Germinal center (tissue), 1 donor: ENCODE measurements at regions not wholly inside any gene's neighbourhood (a gene's known extent, or its start where the extent isn't known, plus 50 kb on each side); places are given as distances from the start of the nearest gene placed in this dataset.

Source experiments
- DNase-seq: peaks from one replicate; pipeline ENCODE4 v3.0.0; 2012; ENCODE audit warnings: mixed read lengths, low spot score

DNA sequence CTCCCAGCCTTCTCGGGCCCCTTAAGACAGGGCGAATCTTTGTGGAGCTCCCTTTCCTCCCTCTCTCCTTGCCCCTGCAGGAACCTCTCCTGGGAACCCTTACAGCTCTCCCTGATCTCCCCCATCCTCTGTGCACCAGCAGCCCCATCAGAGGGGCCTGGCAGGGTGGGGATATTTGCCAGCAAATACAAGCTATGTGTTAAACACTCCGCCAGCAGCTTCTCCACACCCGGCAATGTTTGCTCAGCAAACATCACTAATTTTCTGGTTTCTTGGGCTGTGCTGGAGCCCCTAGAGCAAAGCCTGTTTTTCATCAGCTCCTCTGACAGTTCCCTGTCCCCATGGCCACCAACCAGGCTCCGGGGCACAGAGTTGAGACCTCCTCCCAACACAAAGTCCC, 147.5 kb upstream of the LHX5 start:
- no peak for DNase-seq

DNA sequence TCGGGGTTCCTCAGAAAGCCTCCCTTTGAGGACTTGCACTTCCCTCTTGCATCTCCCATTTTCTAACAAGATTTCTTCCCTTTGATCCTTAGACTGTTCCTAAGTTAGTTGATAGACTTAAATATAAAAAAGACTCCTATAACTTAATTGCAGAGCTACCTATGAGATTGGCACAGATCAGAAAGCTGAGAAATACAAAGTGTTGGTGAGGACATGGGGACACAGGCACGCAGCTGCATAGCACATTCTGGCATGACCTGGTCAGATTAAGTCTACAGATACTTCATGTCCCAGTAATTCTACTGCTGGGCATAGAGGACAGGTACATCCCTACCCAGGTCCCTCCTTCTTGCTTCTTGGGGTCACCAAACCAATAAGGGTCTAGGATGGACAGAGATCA, 141.7 kb upstream of the LHX5 start:
- no peak for DNase-seq

GRCh38 chr12:113612793-113613192, 141.1 kb upstream of the LHX5 start:
- no peak for DNase-seq

GRCh38 chr12:113612076-113612728, 140.5 kb upstream of the LHX5 start:
- no peak for DNase-seq

GRCh38 chr12:113611652-113612051, 140.0 kb upstream of the LHX5 start:
- DNase-seq, result no peak

GRCh38 chr12:113610698-113611097, 139.0 kb upstream of the LHX5 start:
- DNase-seq, result no peak

GRCh38 chr12:113609692-113610469, 138.2 kb upstream of the LHX5 start:
- DNase-seq, result no peak

- no peak for DNase-seq
Measured at GRCh38 chr12:113604666-113605065, 133.0 kb upstream of the LHX5 start.

- DNase-seq, result no peak
Measured at GRCh38 chr12:113601656-113602263, 130.1 kb upstream of the LHX5 start.

DNA sequence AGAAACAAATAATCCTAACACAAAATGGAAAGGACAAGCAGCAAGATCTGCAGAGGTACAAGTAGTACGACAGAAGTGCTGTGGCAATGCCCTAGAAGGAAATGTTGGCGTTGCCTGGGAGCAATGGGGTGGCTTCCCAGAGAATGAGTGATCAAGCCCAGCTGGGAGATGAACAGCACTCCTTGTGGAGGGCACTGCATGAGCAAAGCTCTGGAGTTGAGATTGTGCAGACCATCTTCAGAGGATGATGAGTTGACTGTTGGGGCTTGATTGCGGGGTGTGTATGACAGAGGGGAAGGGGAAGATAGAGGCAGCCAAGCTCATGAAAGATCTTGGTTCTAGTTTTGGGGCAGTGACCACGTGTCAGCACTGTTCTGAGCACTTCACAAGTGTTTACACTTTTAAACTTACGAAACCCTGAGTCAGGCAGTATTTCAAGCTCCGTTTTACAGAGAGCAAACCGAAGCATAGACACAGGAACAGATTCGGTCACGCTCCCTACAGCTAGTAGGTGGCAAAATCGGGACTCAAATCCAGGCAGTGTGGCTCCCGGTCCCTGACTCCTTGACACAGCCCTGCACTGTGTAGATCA, 127.2 kb upstream of the LHX5 start:
- no peak for DNase-seq

DNA sequence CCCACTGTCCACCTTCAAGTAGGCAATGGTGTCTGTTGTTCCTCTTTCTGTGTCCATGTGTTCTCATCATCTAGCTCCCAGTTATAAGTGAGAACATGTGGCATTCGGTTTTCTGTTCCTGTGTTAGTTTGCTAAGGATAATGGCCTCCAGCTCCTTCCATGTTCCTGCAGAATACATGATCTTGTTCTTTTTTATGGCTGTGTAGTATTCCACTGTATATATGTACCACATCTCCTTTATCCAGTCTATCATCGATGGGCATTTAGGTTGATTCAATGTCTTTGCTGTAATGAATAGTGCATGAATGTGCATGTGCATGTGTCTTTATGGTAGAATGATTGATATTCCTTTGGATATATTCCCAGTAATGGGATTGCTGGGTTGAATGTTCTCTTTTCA, 123.3 kb upstream of the LHX5 start:
- no peak for DNase-seq

DNA sequence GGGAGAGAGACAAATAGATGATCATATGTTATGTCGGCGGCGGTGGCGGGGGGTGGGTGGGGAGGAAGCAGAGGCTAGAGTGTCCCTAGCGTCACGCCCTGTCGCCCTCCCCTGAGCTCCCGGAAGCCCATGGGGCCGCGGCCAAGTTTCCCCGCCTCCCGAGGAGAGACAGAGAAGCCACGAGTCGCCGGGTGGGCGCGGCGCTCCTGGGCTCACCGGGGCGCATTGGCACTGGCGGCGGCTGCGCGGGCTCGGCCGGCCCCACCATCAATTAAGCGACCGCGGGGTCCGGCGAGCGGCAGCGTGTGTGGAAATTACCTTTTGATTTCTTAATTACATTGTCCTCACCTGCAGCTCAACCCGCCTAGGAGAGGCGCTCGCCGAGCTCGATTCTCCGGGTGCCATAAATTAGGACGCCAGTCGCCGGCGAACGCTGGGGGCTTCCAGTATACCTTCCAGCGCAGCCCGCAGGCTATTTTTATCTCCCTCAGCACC, 119.9 kb upstream of the LHX5 start:
- peak; percentile 72 for DNase-seq

DNA sequence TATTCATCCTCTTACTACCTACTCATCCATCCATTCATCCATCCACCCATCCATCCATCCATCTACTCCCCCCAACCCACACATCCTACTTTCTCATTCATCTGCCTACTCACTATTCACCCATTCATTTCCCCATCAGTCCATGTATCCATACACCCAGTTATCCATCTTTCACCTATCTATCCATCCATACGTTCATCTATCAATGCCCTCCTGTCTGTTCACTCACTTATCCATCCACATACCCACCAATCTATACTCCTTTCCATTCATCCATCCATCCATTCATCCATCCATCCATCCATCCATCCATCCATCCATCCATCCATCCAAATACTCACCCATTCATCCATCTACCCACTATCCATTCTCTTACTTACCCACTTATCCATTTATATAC, 117.8 kb upstream of the LHX5 start:
- DNase-seq, result no peak

- DNase-seq, result no peak
Measured at GRCh38 chr12:113587720-113588119, 116.0 kb upstream of the LHX5 start.

GRCh38 chr12:113586461-113586860, 114.8 kb upstream of the LHX5 start:
- no peak for DNase-seq

- DNase-seq, result no peak
Measured at GRCh38 chr12:113582521-113583218, 111.0 kb upstream of the LHX5 start.

GRCh38 chr12:113581342-113581741, 109.7 kb upstream of the LHX5 start:
- DNase-seq, result no peak

DNA sequence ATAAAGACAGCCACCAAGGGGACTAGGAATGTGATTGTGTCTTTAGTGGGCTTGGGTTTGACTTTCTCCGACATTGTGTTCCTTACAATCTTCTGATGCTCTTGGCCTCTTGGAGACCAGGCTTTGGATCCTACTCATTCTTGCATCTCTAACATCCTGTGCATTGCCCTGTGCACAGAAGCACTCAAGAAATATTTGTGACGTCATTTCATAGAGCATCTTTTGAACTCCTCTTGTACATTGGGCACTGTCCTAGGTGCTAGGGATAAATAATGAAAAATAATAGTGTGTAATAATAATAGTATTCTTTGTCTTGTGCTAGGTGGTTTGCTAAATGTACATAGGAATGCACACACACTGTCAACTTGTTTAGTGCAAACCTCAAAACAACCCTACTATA, 108.8 kb upstream of the LHX5 start:
- no peak for DNase-seq

DNA sequence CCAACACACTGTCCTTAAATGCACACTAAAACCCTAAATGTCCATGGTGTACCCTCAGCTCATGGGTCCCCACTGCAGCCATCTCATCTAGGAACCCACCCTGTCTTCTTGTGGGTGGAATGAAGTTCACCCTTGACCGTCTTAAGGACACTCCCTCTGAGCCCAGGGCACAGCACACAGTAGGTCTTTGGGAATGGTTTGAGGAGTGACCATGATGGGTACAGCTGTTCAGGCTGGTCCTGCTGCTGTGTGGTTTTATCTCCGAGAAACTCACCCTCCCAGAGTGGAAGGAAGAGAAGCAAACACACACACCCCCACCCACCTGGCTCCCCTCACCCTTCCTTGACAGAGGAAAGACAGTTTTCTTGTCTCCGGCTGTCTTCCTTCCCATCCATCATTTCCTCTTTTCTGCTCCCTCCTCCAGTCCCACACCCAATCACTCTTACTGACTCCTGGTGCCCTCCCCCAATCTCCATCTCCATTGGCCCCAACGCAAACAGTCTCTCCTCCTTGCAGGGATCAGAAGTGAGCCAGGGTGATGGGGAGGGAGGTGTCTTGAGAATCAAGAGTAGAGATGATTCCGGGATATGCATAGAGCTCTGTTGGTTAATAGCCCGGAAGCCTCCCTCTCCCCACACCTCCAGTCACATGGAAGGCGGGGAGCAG, 105.9 kb upstream of the LHX5 start:
- DNase-seq, result no peak

GRCh38 chr12:113575386-113575785, 103.7 kb upstream of the LHX5 start:
- no peak for DNase-seq

- no peak for DNase-seq
Measured at GRCh38 chr12:113573148-113573547, 101.5 kb upstream of the LHX5 start.

- DNase-seq, result no peak
Measured at GRCh38 chr12:113571713-113572112, 100.0 kb upstream of the LHX5 start.
